Activated naive CD8-positive, alpha-beta T cell treated with anti-CD3 and anti-CD28 coated beads for 36 hours (primary cell): ENCODE measurements at regions not wholly inside any gene's neighbourhood (a gene's known extent, or its start where the extent isn't known, plus 50 kb on each side); places are given as distances from the start of the nearest gene placed in this dataset.

Experiments used
- DNase-seq: peaks from one replicate; pipeline ENCODE4 v3.0.0; 2021
- H3K27ac Mint-ChIP-seq: one replicate; pipeline ENCODE4 v1.8.0; 2022; ENCODE audit warnings: mild to moderate bottlenecking, moderate library complexity, mixed read lengths
- H3K27me3 Mint-ChIP-seq: one replicate; pipeline ENCODE4 v1.8.0; 2022; ENCODE audit warnings: mild to moderate bottlenecking, mixed read lengths
- H3K36me3 Mint-ChIP-seq: one replicate; pipeline ENCODE4 v1.8.0; 2021; ENCODE audit warnings: mild to moderate bottlenecking, mixed read lengths
- H3K4me1 Mint-ChIP-seq: one replicate; pipeline ENCODE4 v1.8.0; 2021; ENCODE audit warnings: mixed read lengths
- H3K4me3 Mint-ChIP-seq: one replicate; pipeline ENCODE4 v1.8.0; 2022; ENCODE audit warnings: mild to moderate bottlenecking, moderate library complexity, mixed read lengths
- H3K9me3 Mint-ChIP-seq: one replicate; pipeline ENCODE4 v1.8.0; 2022; ENCODE audit warnings: mixed read lengths

GRCh38 chr2:180655842-180656454, 324.5 kb upstream of the UBE2E3 start:
- no peak for DNase-seq
- H3K27ac Mint-ChIP-seq, result no peak overlapping the region
- H3K4me1 Mint-ChIP-seq, result no peaks in the 10 kb centered on the region
- H3K9me3 Mint-ChIP-seq, result no peaks in the 10 kb centered on the region
- no peak overlapping the region for H3K4me3 Mint-ChIP-seq
- no peaks in the 10 kb centered on the region for H3K27me3 Mint-ChIP-seq
- H3K36me3 Mint-ChIP-seq, result no peaks in the 10 kb centered on the region

GRCh38 chr2:180655393-180655792, 325.0 kb upstream of the UBE2E3 start:
- no peak for DNase-seq
- no peaks in the 10 kb centered on the region for H3K9me3 Mint-ChIP-seq

GRCh38 chr2:180653481-180653880, 326.9 kb upstream of the UBE2E3 start:
- Mint-ChIP-seq H3K4me1 (no peaks in the 10 kb centered on the region), H3K9me3 (no peaks in the 10 kb centered on the region), H3K36me3 (no peaks in the 10 kb centered on the region), H3K27me3 (no peaks in the 10 kb centered on the region), H3K4me3 (no peak overlapping the region), H3K27ac (no peak overlapping the region)
- no peak for DNase-seq

More at GRCh38 chr2:180655393-180655792, 325.0 kb upstream of the UBE2E3 start:
- Mint-ChIP-seq H3K36me3 (no peaks in the 10 kb centered on the region), H3K4me1 (no peaks in the 10 kb centered on the region), H3K4me3 (no peak overlapping the region), H3K27me3 (no peaks in the 10 kb centered on the region), H3K27ac (no peak overlapping the region)

- Mint-ChIP-seq H3K9me3 (no peaks in the 10 kb centered on the region), H3K27me3 (no peaks in the 10 kb centered on the region), H3K36me3 (no peaks in the 10 kb centered on the region), H3K4me3 (no peak overlapping the region), H3K4me1 (no peaks in the 10 kb centered on the region), H3K27ac (no peak overlapping the region)
- DNase-seq, result no peak
Observed at GRCh38 chr2:180652794-180653193, 327.6 kb upstream of the UBE2E3 start.

- H3K27ac Mint-ChIP-seq, result no peak overlapping the region
- no peaks in the 10 kb centered on the region for H3K36me3 Mint-ChIP-seq
- no peak overlapping the region for H3K4me3 Mint-ChIP-seq
- H3K27me3 Mint-ChIP-seq, result no peaks in the 10 kb centered on the region
- H3K9me3 Mint-ChIP-seq, result no peaks in the 10 kb centered on the region
- no peaks in the 10 kb centered on the region for H3K4me1 Mint-ChIP-seq
- DNase-seq, result no peak
Observed at GRCh38 chr2:180651596-180651995, 328.8 kb upstream of the UBE2E3 start.

- Mint-ChIP-seq H3K4me1 (no peaks in the 10 kb centered on the region), H3K27ac (no peak overlapping the region), H3K9me3 (no peaks in the 10 kb centered on the region), H3K36me3 (no peaks in the 10 kb centered on the region), H3K27me3 (no peaks in the 10 kb centered on the region), H3K4me3 (no peak overlapping the region)
- no peak for DNase-seq
Observed at GRCh38 chr2:180647621-180648020, 332.8 kb upstream of the UBE2E3 start.

- DNase-seq, result no peak
- Mint-ChIP-seq H3K27ac (no peak overlapping the region), H3K4me3 (no peak overlapping the region), H3K27me3 (no peaks in the 10 kb centered on the region), H3K4me1 (no peaks in the 10 kb centered on the region), H3K36me3 (no peaks in the 10 kb centered on the region), H3K9me3 (no peaks in the 10 kb centered on the region)
Observed at GRCh38 chr2:180647221-180647620, 333.2 kb upstream of the UBE2E3 start.

GRCh38 chr2:180646756-180647155, 333.6 kb upstream of the UBE2E3 start:
- Mint-ChIP-seq H3K4me1 (no peaks in the 10 kb centered on the region), H3K36me3 (no peaks in the 10 kb centered on the region), H3K27ac (no peak overlapping the region), H3K4me3 (no peak overlapping the region), H3K9me3 (no peaks in the 10 kb centered on the region), H3K27me3 (no peaks in the 10 kb centered on the region)
- no peak for DNase-seq

GRCh38 chr2:180644709-180645108, 335.7 kb upstream of the UBE2E3 start:
- no peaks in the 10 kb centered on the region for H3K27me3 Mint-ChIP-seq
- no peak for DNase-seq
- no peaks in the 10 kb centered on the region for H3K4me1 Mint-ChIP-seq
- no peak overlapping the region for H3K4me3 Mint-ChIP-seq
- no peaks in the 10 kb centered on the region for H3K9me3 Mint-ChIP-seq
- H3K27ac Mint-ChIP-seq, result no peak overlapping the region
- no peaks in the 10 kb centered on the region for H3K36me3 Mint-ChIP-seq

- H3K9me3 Mint-ChIP-seq, result no peaks in the 10 kb centered on the region
- no peaks in the 10 kb centered on the region for H3K36me3 Mint-ChIP-seq
- no peak overlapping the region for H3K4me3 Mint-ChIP-seq
- no peak for DNase-seq
- H3K4me1 Mint-ChIP-seq, result no peaks in the 10 kb centered on the region
- no peak overlapping the region for H3K27ac Mint-ChIP-seq
- H3K27me3 Mint-ChIP-seq, result peaks cover 8% of the 10 kb centered on the region
Observed at GRCh38 chr2:180630756-180631155, 349.6 kb upstream of the UBE2E3 start.

- H3K27me3 Mint-ChIP-seq, result no peaks in the 10 kb centered on the region
- no peak for DNase-seq
- no peaks in the 10 kb centered on the region for H3K36me3 Mint-ChIP-seq
- H3K4me3 Mint-ChIP-seq, result no peak overlapping the region
- H3K4me1 Mint-ChIP-seq, result no peaks in the 10 kb centered on the region
- H3K27ac Mint-ChIP-seq, result no peak overlapping the region
- H3K9me3 Mint-ChIP-seq, result no peaks in the 10 kb centered on the region
Observed at GRCh38 chr2:180625006-180625844, 355.2 kb upstream of the UBE2E3 start.

- no peaks in the 10 kb centered on the region for H3K36me3 Mint-ChIP-seq
- no peak overlapping the region for H3K4me3 Mint-ChIP-seq
Observed at GRCh38 chr2:180621941-180622918, 358.2 kb upstream of the UBE2E3 start.

GRCh38 chr2:180621366-180621765, 359.0 kb upstream of the UBE2E3 start:
- Mint-ChIP-seq H3K36me3 (no peaks in the 10 kb centered on the region), H3K9me3 (no peaks in the 10 kb centered on the region), H3K27ac (no peak overlapping the region), H3K4me3 (no peak overlapping the region), H3K27me3 (peaks cover 4% of the 10 kb centered on the region), H3K4me1 (no peaks in the 10 kb centered on the region)
- DNase-seq, result no peak

More at GRCh38 chr2:180621941-180622918, 358.2 kb upstream of the UBE2E3 start:
- no peak for DNase-seq
- Mint-ChIP-seq H3K4me1 (no peaks in the 10 kb centered on the region), H3K9me3 (no peaks in the 10 kb centered on the region), H3K27ac (no peak overlapping the region), H3K27me3 (no peaks in the 10 kb centered on the region)

- peaks cover 4% of the 10 kb centered on the region for H3K27me3 Mint-ChIP-seq
- no peaks in the 10 kb centered on the region for H3K4me1 Mint-ChIP-seq
- no peak overlapping the region for H3K4me3 Mint-ChIP-seq
- no peak for DNase-seq
- no peak overlapping the region for H3K27ac Mint-ChIP-seq
- H3K36me3 Mint-ChIP-seq, result no peaks in the 10 kb centered on the region
- no peaks in the 10 kb centered on the region for H3K9me3 Mint-ChIP-seq
Observed at GRCh38 chr2:180618570-180618969, 361.8 kb upstream of the UBE2E3 start.

GRCh38 chr2:180614776-180615175, 365.6 kb upstream of the UBE2E3 start:
- H3K4me3 Mint-ChIP-seq, result no peak overlapping the region
- no peak overlapping the region for H3K27ac Mint-ChIP-seq
- no peaks in the 10 kb centered on the region for H3K4me1 Mint-ChIP-seq
- DNase-seq, result no peak
- no peaks in the 10 kb centered on the region for H3K9me3 Mint-ChIP-seq
- H3K36me3 Mint-ChIP-seq, result no peaks in the 10 kb centered on the region
- H3K27me3 Mint-ChIP-seq, result peaks cover 4% of the 10 kb centered on the region
